Ectodermal cell (in vitro differentiated cells): ENCODE measurements at regions not wholly inside any gene's neighbourhood (a gene's known extent, or its start where the extent isn't known, plus 50 kb on each side); places are given as distances from the start of the nearest gene placed in this dataset.
"Not testable (repeated sequence)": the region's sequence is repeated elsewhere in the genome, so short reads cannot be mapped to it uniquely, and the experiment has no call there.

ENCODE experiments used
- H3K27ac ChIP-seq: 2 replicates; pipeline ENCODE4 v1.7.0; 2013; ENCODE audit warnings: mild to moderate bottlenecking, low read depth, low read length; ENCODE audit not compliant: insufficient read depth, poor library complexity, severe bottlenecking
- H3K27me3 ChIP-seq: 2 replicates; pipeline ENCODE4 v1.7.0; 2013; ENCODE audit warnings: mild to moderate bottlenecking, low read length; ENCODE audit not compliant: insufficient read depth, control insufficient read depth, poor library complexity, severe bottlenecking
- H3K36me3 ChIP-seq: one replicate; pipeline ENCODE4 v1.7.0; 2013; ENCODE audit warnings: low read length; ENCODE audit not compliant: control insufficient read depth, insufficient read depth
- H3K4me1 ChIP-seq: one replicate; pipeline ENCODE4 v1.7.0; 2013; ENCODE audit warnings: low read length; ENCODE audit not compliant: control insufficient read depth, insufficient read depth
- H3K4me3 ChIP-seq: 2 replicates; pipeline ENCODE4 v1.7.0; 2013; ENCODE audit warnings: low read depth, low read length, control low read depth; ENCODE audit not compliant: insufficient read depth
- H3K9me3 ChIP-seq: 2 replicates; pipeline ENCODE4 v1.7.0; 2013; ENCODE audit warnings: mild to moderate bottlenecking, low read length, moderate library complexity; ENCODE audit not compliant: control insufficient read depth
- WGBS, 2 experiments: methylation state at CpG; one replicate each; pipeline ENCODE4 v1.1.7; 2013; ENCODE audit warnings: missing lambda C conversion rate in 2 of 2; 5-methylcytosine and 5-hydroxymethylcytosine counted together

GRCh38 chr2:12567411-12567810, 149.3 kb upstream of the TRIB2 start:
- Histone ChIP-seq H3K27me3 (no peaks in the 10 kb centered on the region), H3K27ac (no peak overlapping the region), H3K9me3 (no peaks in the 10 kb centered on the region), H3K4me1 (no peaks in the 10 kb centered on the region), H3K4me3 (no peak overlapping the region), H3K36me3 (no peaks in the 10 kb centered on the region)
- 90 to 93% methylated on average over 3 of the region's 3 CpGs for WGBS, 2 experiments

- H3K4me1 ChIP-seq, H3K27me3 ChIP-seq, H3K27ac ChIP-seq, H3K36me3 ChIP-seq, H3K9me3 ChIP-seq, H3K4me3 ChIP-seq: not testable (repeated sequence)
- WGBS, 2 experiments = 85 to 90% methylated on average over 7 of the region's 7 CpGs
Observed at GRCh38 chr2:12569510-12569909, 147.2 kb upstream of the TRIB2 start.

GRCh38 chr2:12569929-12570328, 146.8 kb upstream of the TRIB2 start:
- not testable (repeated sequence) for H3K4me3 ChIP-seq, H3K4me1 ChIP-seq, H3K36me3 ChIP-seq, H3K27me3 ChIP-seq, H3K27ac ChIP-seq, H3K9me3 ChIP-seq
- WGBS, 2 experiments = 94 to 95% methylated on average over 8 of the region's 8 CpGs

GRCh38 chr2:12577091-12577490, 139.6 kb upstream of the TRIB2 start:
- H3K9me3 ChIP-seq = no peaks in the 10 kb centered on the region
- H3K27me3 ChIP-seq = no peaks in the 10 kb centered on the region
- no peaks in the 10 kb centered on the region for H3K36me3 ChIP-seq
- no peak overlapping the region for H3K27ac ChIP-seq
- H3K4me3 ChIP-seq = no peak overlapping the region
- no peaks in the 10 kb centered on the region for H3K4me1 ChIP-seq

DNA sequence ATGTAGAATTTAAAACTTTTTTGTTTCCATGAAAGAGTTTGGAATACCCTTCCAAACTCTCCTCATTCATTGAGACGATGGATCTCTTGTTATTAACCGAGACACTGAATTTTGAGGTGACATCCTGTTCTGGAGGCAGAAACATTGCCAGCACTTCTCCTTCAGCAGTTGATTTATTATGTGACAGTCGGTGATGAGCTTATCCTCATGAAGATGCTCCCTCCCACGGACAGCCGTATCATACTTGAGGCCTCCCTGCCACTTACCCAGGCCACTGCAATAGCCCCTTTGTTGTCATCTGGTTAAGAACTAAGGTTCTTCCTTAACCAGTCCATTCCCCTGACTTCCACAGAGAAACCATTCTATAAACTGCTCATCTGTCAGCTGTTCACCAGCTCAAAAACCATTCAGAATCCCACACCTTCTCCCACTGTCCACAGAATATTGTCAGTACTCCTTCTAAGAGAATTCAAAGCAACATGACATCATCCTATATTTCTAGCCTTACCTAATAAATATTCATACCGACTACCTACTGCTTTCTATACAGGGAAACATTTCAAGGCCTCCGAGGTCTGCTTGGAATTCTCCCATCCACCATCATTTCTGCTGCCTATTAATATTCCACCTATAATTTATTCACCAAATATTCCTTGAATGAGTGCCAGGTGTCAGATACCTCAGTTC, 139.0 kb upstream of the TRIB2 start:
- no peaks in the 10 kb centered on the region for H3K36me3 ChIP-seq
- WGBS, 2 experiments = 91% methylated on average over 7 of the region's 7 CpGs

GRCh38 chr2:12579018-12579417, 137.7 kb upstream of the TRIB2 start:
- 92 to 97% methylated on average over 1 of the region's 1 CpG for WGBS, 2 experiments
- no peaks in the 10 kb centered on the region for H3K36me3 ChIP-seq

More for the DNA sequence above, 139.0 kb upstream of the TRIB2 start:
- Histone ChIP-seq H3K9me3 (no peaks in the 10 kb centered on the region), H3K27me3 (no peaks in the 10 kb centered on the region), H3K4me1 (no peaks in the 10 kb centered on the region), H3K27ac (no peak overlapping the region), H3K4me3 (no peak overlapping the region)

DNA sequence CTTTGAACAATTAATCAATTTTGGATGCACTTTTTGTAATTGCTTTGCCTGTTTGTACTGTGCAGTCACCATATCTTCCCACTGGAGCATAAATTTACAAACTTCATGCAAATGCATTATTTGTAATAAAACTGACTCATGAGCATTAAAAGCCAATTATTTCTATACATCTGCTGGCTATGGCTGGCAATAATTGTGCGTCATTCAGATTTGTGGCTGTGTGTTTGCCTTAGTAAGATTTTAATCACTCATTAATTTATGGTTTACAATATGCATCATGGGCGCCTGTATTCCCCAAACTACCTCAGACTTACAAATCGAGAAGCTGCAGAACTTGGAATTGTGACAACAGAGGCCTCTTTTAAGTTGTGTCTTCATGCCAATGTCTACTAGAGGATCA, 132.4 kb upstream of the TRIB2 start:
- WGBS, 2 experiments = 90 to 97% methylated on average over 2 to 3 of the region's 3 CpGs
- no peaks in the 10 kb centered on the region for H3K4me1 ChIP-seq
- H3K36me3 ChIP-seq = no peaks in the 10 kb centered on the region
- no peaks in the 10 kb centered on the region for H3K27me3 ChIP-seq
- no peak overlapping the region for H3K27ac ChIP-seq
- no peaks in the 10 kb centered on the region for H3K9me3 ChIP-seq
- no peak overlapping the region for H3K4me3 ChIP-seq

More at GRCh38 chr2:12579018-12579417, 137.7 kb upstream of the TRIB2 start:
- Histone ChIP-seq H3K4me1 (no peaks in the 10 kb centered on the region), H3K27me3 (no peaks in the 10 kb centered on the region), H3K4me3 (no peak overlapping the region), H3K27ac (no peak overlapping the region), H3K9me3 (no peaks in the 10 kb centered on the region)

GRCh38 chr2:12585784-12586183, 131.0 kb upstream of the TRIB2 start:
- Histone ChIP-seq H3K27ac (no peak overlapping the region), H3K27me3 (no peaks in the 10 kb centered on the region), H3K4me1 (no peaks in the 10 kb centered on the region), H3K36me3 (no peaks in the 10 kb centered on the region), H3K4me3 (no peak overlapping the region), H3K9me3 (no peaks in the 10 kb centered on the region)
- 100% methylated on average over 2 of the region's 2 CpGs; no CpG with 5 or more reads in 1 of the 2 experiments for WGBS, 2 experiments

GRCh38 chr2:12587228-12587627, 129.5 kb upstream of the TRIB2 start:
- no peaks in the 10 kb centered on the region for H3K27me3 ChIP-seq
- 89 to 92% methylated on average over 2 of the region's 2 CpGs for WGBS, 2 experiments

DNA sequence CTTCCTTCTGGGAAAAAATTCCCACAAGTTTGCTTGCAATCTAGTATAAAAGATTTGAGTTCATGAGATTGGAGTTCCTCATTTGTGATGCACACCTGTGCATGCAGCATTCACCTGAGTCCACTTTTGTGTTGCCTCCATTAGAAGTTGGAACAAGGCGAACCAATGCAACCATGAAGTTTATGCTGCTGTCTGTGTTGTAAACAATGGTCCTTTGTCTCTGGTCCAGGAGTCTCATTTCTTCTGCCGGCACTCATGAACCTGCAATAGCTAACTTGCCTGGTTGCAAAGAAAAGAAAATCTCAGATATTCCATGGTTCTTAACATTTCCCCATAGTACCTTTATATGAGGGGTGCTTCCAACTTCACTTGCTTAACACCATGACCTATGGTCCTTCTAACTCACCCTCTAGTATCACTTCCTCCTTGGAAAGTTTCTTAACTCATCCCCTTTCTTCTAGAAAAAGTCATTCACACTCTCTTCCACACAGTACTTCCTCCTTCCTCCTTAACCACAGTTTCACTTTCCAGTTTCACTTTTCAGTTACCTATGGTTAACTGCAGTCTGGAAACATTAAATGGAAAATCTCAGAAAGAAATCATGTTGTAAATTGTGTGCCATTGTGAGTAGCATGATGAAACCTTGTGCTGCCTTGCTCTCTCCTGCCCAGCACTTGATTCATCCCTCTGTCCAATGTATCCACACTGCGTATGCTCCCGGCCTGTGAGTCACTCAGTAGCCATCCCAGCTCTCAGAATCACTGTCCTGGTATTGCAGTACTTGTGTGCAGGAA, 128.8 kb upstream of the TRIB2 start:
- Histone ChIP-seq H3K4me1 (no peaks in the 10 kb centered on the region), H3K27ac (no peak overlapping the region), H3K27me3 (no peaks in the 10 kb centered on the region), H3K9me3 (no peaks in the 10 kb centered on the region), H3K36me3 (no peaks in the 10 kb centered on the region), H3K4me3 (no peak overlapping the region)
- WGBS, 2 experiments = 93% methylated on average over 4 of the region's 4 CpGs

More at GRCh38 chr2:12587228-12587627, 129.5 kb upstream of the TRIB2 start:
- Histone ChIP-seq H3K36me3 (no peaks in the 10 kb centered on the region), H3K4me3 (no peak overlapping the region), H3K9me3 (no peaks in the 10 kb centered on the region), H3K27ac (no peak overlapping the region), H3K4me1 (no peaks in the 10 kb centered on the region)
